Skeletal muscle tissue (tissue), 3 donors: ENCODE measurements at regions not wholly inside any gene's neighbourhood (a gene's known extent, or its start where the extent isn't known, plus 50 kb on each side); places are given as distances from the start of the nearest gene placed in this dataset.
"Not testable (repeated sequence)": the region's sequence is repeated elsewhere in the genome, so short reads cannot be mapped to it uniquely, and the experiment has no call there.

Experiments used
- H3K27ac ChIP-seq: one replicate; pipeline ENCODE4 v1.7.0; 2013; ENCODE audit warnings: mild to moderate bottlenecking, low read depth, low read length, inconsistent platforms
- H3K27me3 ChIP-seq, 3 donors: one replicate each; pipeline ENCODE4 v1.7.0; 2013; ENCODE audit warnings: low read length in 3 of 3; ENCODE audit not compliant: control insufficient read depth in 3 of 3, insufficient read depth in 3 of 3
- H3K36me3 ChIP-seq, 3 donors: one replicate each; pipeline ENCODE4 v1.7.0; 2013; ENCODE audit warnings: low read length in 3 of 3; ENCODE audit not compliant: control insufficient read depth in 3 of 3, insufficient read depth in 3 of 3
- H3K4me1 ChIP-seq, 3 donors: one replicate each; pipeline ENCODE4 v1.7.0; 2013; ENCODE audit warnings: low read length in 3 of 3, mild to moderate bottlenecking in 3 of 3; ENCODE audit not compliant: control insufficient read depth in 3 of 3, insufficient read depth in 3 of 3
- H3K4me3 ChIP-seq, 3 donors: one replicate each; pipeline ENCODE4 v1.7.0; 2013; ENCODE audit warnings: low read length in 3 of 3
- H3K9ac ChIP-seq, 3 donors: one replicate each; pipeline ENCODE4 v1.7.0; 2013; ENCODE audit warnings: low read length in 3 of 3, mild to moderate bottlenecking in 3 of 3, moderate library complexity in 2 of 3, low read depth in 1 of 3
- H3K9me3 ChIP-seq, 3 donors: one replicate each; pipeline ENCODE4 v1.7.0; 2013; ENCODE audit warnings: low read length in 3 of 3; ENCODE audit not compliant: control insufficient read depth in 3 of 3
- donor health status: Osteomylitis.

DNA sequence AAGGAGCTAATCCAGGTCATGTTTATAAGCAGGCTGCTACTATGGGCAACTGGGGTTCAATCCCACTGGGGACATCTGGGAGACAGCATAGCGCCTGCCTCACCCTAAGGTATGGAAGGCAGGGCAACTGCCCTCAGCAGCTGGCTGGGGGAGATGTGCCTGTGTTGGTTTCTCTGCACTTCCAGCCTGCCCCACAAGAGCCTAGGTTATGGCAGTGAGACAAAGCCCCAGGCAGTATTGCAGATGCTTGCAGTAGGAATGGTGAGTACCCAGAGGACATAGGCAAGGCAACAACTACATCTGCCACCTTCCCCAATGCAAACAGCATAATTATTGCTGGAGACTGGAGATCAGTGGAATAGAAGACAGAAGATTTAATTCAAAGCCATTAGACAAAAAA is 131.8 kb downstream of the NPIPA8 start:
- H3K9ac ChIP-seq, H3K4me3 ChIP-seq, H3K9me3 ChIP-seq, H3K27me3 ChIP-seq, H3K4me1 ChIP-seq, H3K36me3 ChIP-seq, H3K27ac ChIP-seq: not testable (repeated sequence)

DNA sequence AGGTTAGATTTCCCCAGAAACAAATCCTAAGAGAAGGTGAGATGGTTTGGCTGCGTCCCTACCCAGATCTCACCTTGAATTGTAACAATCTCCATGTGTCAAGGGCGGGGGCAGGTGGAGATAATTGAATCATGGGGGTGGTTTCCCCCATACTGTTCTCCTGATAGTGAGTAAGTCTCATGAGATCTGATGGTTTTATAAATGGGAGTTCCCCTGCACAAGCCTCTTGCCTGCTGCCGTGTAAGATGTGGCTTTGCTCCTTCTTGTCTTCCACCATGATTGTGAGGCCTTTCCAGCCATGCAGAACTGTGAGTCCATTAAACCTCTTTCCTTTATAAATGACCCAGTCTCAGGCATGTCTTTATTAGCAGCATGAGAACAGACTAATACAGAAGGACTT is 132.2 kb downstream of the NPIPA8 start:
- not testable (repeated sequence) for H3K4me1 ChIP-seq, H3K4me3 ChIP-seq, H3K36me3 ChIP-seq, H3K27me3 ChIP-seq, H3K9ac ChIP-seq, H3K9me3 ChIP-seq, H3K27ac ChIP-seq

DNA sequence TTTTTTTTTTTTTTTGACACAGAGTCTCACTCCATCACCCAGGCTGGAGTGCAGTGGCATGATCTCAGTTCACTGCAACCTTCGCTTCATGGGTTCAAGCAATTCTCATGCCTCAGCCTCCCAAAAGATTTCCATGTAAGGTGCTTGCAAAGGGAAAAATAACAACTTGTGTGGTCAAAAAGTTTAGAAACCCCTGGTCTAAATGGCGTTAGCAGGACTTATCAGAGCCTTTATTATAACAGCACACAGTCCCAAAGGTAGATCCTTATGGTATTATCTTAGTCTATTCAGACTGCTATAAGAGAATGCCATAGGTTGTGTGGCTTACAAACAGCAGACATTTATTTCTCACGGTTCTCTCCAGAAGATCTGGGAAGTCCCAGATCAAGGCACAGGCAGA is 135.0 kb downstream of the NPIPA8 start:
- H3K27ac ChIP-seq, H3K36me3 ChIP-seq: not testable (repeated sequence)

DNA sequence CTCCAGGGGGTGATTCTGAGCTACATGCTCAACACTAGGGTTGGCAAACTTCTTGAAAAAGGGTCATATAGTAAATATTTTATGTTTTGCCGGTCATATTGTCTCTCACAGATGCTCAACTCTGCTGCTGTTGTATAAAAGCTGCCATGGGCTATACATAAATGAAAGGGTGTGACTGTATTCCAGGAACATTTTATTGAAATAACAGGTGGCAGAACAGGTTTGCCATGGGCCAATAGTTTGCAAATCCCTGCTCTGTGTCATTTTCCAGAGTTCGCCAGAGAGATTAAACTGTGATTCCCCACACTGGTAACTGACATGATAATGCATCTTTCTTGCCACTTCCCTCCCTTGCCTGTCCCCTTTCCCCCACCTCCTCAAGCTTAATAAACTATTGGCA is 144.1 kb downstream of the NPIPA8 start:
- not testable (repeated sequence) for H3K9me3 ChIP-seq, H3K4me1 ChIP-seq, H3K27me3 ChIP-seq, H3K27ac ChIP-seq, H3K9ac ChIP-seq, H3K36me3 ChIP-seq, H3K4me3 ChIP-seq

More for the DNA sequence above, 135.0 kb downstream of the NPIPA8 start:
- H3K4me3 ChIP-seq, H3K9ac ChIP-seq, H3K9me3 ChIP-seq, H3K27me3 ChIP-seq, H3K4me1 ChIP-seq: not testable (repeated sequence)

DNA sequence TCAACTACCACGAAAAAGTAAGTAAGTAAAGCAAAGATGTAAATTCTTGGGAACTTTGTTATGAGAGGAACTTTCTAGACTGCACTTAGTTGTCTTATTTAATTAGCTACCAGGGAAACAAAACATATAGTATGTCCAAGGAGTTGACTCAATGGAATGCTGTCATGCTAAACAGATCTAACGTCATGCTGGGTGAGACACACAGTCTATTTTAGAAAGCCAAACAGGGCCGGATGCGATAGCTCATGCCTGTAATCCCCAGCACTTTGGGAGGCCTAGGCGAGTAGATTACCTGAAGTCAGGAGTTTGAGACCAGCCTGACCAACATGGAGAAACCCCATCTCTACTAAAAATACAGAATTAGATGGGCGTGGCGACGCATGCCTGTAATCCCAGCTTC is 146.4 kb downstream of the NPIPA8 start:
- H3K27ac ChIP-seq, H3K27me3 ChIP-seq, H3K9me3 ChIP-seq, H3K4me1 ChIP-seq, H3K36me3 ChIP-seq, H3K4me3 ChIP-seq, H3K9ac ChIP-seq: not testable (repeated sequence)

DNA sequence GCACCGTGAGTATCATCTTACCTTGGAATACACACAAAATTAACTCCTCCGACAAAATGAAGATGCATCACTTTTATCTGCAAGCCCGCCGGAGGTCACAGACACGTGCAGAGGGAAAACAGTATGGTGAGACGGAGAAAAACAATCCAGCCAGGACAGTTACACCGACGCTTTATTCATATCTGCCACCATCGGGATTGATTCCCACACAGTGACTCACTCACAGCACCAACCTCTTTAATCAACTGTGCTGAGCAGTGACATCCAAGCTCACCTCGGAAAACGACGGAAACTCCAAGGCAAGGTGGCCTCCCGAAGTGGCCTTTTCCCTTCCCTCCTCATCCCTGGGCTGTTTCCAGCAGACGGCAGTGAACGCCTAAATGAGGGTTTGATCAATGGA is 151.8 kb downstream of the NPIPA8 start:
- not testable (repeated sequence) for H3K27ac ChIP-seq, H3K27me3 ChIP-seq

DNA sequence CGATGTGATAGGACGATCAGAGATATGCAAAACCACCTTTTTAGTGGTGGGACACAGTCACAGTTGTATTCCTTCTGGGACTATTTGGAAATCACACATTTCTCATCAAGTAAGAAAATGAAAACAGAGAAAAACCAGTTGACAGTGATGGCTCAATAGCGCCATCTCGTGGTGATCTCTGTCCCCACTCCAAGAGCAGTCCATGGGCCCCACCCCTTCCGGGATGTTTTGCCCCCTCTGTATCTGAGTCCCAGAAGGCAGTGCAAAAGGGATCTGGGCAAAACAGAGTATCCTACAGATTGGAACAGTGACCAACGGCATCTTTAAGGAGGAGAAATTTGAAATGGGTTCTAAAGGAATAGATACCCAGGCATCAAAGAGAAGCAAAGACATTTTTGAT is 155.5 kb downstream of the NPIPA8 start:
- H3K36me3 ChIP-seq, H3K4me3 ChIP-seq, H3K27ac ChIP-seq, H3K27me3 ChIP-seq, H3K9me3 ChIP-seq, H3K9ac ChIP-seq, H3K4me1 ChIP-seq: not testable (repeated sequence)

More for the DNA sequence above, 151.8 kb downstream of the NPIPA8 start:
- H3K4me1 ChIP-seq, H3K36me3 ChIP-seq, H3K9ac ChIP-seq, H3K9me3 ChIP-seq, H3K4me3 ChIP-seq: not testable (repeated sequence)

DNA sequence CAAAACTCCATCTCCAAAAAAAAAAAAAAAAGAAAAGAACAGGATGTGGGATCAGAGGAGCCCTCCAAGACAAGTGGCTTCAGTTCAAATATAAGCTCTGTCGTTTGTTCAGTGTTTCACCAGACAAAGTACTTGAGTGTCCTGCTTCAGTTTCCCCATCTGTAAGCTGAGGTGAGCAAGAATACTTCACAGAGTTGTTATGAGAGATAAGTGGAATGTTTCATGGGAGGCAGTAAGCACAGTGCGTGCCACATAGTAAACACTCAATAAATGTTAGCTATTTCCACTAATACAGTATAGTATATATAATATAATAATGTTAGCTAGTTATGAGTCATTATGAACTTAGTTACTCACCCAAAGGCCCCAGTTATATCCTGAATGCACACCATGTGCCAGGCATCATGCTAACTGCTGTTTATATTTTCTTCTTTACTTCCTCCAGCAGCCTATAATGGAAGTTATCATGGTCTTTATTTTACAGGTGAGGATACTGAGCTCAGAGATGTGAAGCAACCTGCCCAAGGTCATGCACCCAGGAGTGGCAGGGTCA is 162.5 kb downstream of the NPIPA8 start:
- not testable (repeated sequence) for H3K4me1 ChIP-seq, H3K36me3 ChIP-seq, H3K27me3 ChIP-seq, H3K9me3 ChIP-seq, H3K9ac ChIP-seq, H3K27ac ChIP-seq, H3K4me3 ChIP-seq

DNA sequence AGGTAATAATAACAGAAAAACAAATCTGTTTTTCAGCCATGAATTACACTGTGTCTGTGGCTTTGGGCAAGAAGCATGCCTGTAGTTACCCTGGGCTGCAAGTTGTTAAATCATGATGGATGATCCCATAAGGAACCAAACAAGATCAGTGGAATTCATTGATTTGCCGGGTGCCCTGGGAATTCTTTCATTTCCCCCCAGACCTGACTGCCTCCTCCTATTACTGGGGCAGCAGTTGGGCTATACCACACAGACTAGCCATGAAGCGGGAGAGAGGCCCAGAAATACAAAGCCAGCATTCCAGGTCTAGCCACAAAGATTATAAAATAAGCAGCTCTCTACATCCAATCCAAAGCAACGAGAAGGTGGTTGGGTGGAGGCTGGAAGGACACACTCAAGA is 174.2 kb downstream of the NPIPA8 start:
- H3K27ac ChIP-seq, H3K36me3 ChIP-seq, H3K27me3 ChIP-seq, H3K9me3 ChIP-seq, H3K9ac ChIP-seq, H3K4me1 ChIP-seq, H3K4me3 ChIP-seq: not testable (repeated sequence)

DNA sequence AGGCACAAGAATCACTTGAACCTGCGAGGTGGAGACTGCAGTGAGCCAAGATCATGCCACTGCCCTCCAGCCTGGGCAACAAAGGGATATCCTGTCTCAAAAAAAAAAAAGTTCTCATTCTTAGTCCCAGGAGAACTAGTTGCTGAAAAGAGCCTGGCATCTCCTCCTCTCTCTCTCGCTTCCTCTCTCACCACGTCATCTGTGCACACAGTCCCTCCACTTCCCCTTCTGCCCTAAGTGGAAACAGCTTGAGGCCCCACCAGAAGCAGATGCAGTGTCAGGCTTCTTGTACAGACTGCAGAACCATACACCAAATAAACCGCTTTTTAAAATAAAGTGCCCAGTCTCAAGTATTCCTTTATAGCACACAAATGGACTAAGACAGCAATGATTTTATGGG is 175.3 kb downstream of the NPIPA8 start:
- not testable (repeated sequence) for H3K4me3 ChIP-seq, H3K27me3 ChIP-seq, H3K4me1 ChIP-seq, H3K9me3 ChIP-seq, H3K27ac ChIP-seq, H3K36me3 ChIP-seq, H3K9ac ChIP-seq

DNA sequence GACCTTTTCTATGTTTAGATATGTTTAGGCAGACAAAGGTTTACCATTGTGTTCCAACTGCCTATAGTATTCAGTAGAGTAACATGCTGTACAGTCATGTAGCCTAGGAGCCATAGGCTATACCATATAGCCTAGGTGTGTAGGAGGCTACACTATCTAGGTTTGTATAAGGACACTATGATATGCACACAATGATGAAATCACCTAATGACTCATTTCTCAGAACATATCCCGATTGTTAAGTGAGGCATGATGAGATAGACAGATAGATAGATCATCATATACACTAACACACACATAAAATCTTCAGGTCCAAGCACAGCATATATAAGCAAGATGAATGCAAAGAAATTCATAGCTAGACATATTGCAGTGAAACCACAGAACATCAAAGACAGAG is 177.4 kb downstream of the NPIPA8 start:
- not testable (repeated sequence) for H3K9ac ChIP-seq, H3K27ac ChIP-seq, H3K9me3 ChIP-seq, H3K4me1 ChIP-seq, H3K4me3 ChIP-seq, H3K36me3 ChIP-seq, H3K27me3 ChIP-seq
